HepG2 (cell line): ENCODE measurements at regions not wholly inside any gene's neighbourhood (a gene's known extent, or its start where the extent isn't known, plus 50 kb on each side); places are given as distances from the start of the nearest gene placed in this dataset.
A peak's percentile ranks its signal among the peaks of the same experiment; 100 is the strongest.

Source experiments
- ATAC-seq: fragments of 200-7000 bp; cut with Tn5 transposase; 3 replicates; pipeline ENCODE4 v1.9.1; 2020; ENCODE audit warnings: mild to moderate bottlenecking, moderate library complexity
- BruUV-seq: library from RNA; stranded (reverse); fragments of 400-500 nt; replicated peaks from 2 replicates; lab custom pipeline; 2021; lab: Mats Ljungman, UMichigan
- CTCF ChIA-PET: fragments of 300-600 bp; formaldehyde crosslinking; extraction: SDS; loops from one replicate; lab custom pipeline; 2021; ENCODE audit warnings: low total read pairs, inconsistent platforms, low intra/inter-chr PET ratio; lab: Yijun Ruan, JAX
- POLR2A ChIA-PET: fragments of 350-600 bp; sonication (Branson Sonifier 250); formaldehyde crosslinking; loops from one replicate; lab custom pipeline; 2020; ENCODE audit warnings: antibody characterized with exemption, inconsistent platforms; lab: Yijun Ruan, JAX
- DNase-seq: peaks from one replicate; pipeline ENCODE4 v3.0.0-alpha.2; 2015; ENCODE audit warnings: low spot score
- FAIRE-seq: peaks from 3 replicates; lab custom pipeline; 2011; peaks lifted over from hg19 to GRCh38; lab: Jason Lieb, UNC
- H2AFZ ChIP-seq: one replicate; pipeline ENCODE4 v1.6.1; 2011; ENCODE audit warnings: low read length, inconsistent platforms
- H3K27ac ChIP-seq: fragments of 300-600 bp; 3 replicates; pipeline ENCODE4 v1.8.0; 2011; ENCODE audit warnings: mixed run types, mild to moderate bottlenecking, mixed read lengths, low read length, inconsistent platforms; ENCODE audit not compliant: insufficient read depth; ENCODE audit errors: extremely low read length
- H3K27me3 ChIP-seq, 2 experiments: fragments of 200-600 bp in 1 of 2; 2 replicates in 1 of 2; 3 replicates in 1 of 2; pipeline versions ENCODE4 v1.6.0 to v1.8.0; 2011; ENCODE audit warnings: low read length in 2 of 2, mild to moderate bottlenecking in 2 of 2, moderate library complexity in 2 of 2, inconsistent platforms in 1 of 2; ENCODE audit not compliant: insufficient read depth in 2 of 2, control insufficient read depth in 1 of 2
- H3K36me3 ChIP-seq, 2 experiments: fragments of 200-600 bp in 1 of 2; replicated peaks in 1 of 2; 2 replicates in 1 of 2; 3 replicates in 1 of 2; pipeline versions ENCODE4 v1.5.1 to v1.8.0; 2011; ENCODE audit warnings: low read length in 2 of 2, inconsistent platforms in 1 of 2; ENCODE audit not compliant: insufficient read depth in 2 of 2, control insufficient read depth in 1 of 2
- H3K4me1 ChIP-seq: 2 replicates; pipeline ENCODE4 v1.5.1; 2012; ENCODE audit warnings: low read length, inconsistent platforms; ENCODE audit not compliant: insufficient read depth
- H3K4me2 ChIP-seq: 2 replicates; pipeline ENCODE4 v1.6.0; 2011; ENCODE audit warnings: low read depth, low read length, inconsistent platforms
- H3K4me3 ChIP-seq, 3 experiments: fragments of 200-600 bp in 1 of 3; sonication (generic), shearing (Covaris generic) in 1 of 3; replicated peaks in 1 of 3; 2 replicates each; pipeline ENCODE4 v1.5.1; 2011 to 2016; ENCODE audit warnings: low read length in 3 of 3, inconsistent platforms in 2 of 3, low read depth in 2 of 3, mild to moderate bottlenecking in 2 of 3, control low read depth in 1 of 3, mixed read lengths in 1 of 3; ENCODE audit not compliant: insufficient read depth in 1 of 3
- H3K79me2 ChIP-seq: one replicate; pipeline ENCODE4 v1.6.1; 2011; ENCODE audit warnings: low read length, inconsistent platforms; ENCODE audit not compliant: insufficient read depth
- H3K9ac ChIP-seq: 2 replicates; pipeline ENCODE4 v1.6.0; 2011; ENCODE audit warnings: mild to moderate bottlenecking, low read depth, low read length, inconsistent platforms; ENCODE audit not compliant: insufficient read depth
- H3K9me3 ChIP-seq: 2 replicates; pipeline ENCODE4 v1.5.1; 2012; ENCODE audit warnings: mild to moderate bottlenecking, low read length
- H4K20me1 ChIP-seq: 2 replicates; pipeline ENCODE4 v1.6.0; 2011; ENCODE audit warnings: inconsistent platforms, mild to moderate bottlenecking, low read length, moderate library complexity; ENCODE audit not compliant: insufficient read depth
- BHLHE40 ChIP-seq: IDR thresholded peaks from 2 replicates; pipeline ENCODE4 v1.6.1; 2011; ENCODE audit warnings: low read length, improper control_type of control experiment
- CTCF ChIP-seq: sonication (generic); formaldehyde crosslinking; IDR thresholded peaks from 2 replicates; pipeline ENCODE4 v1.5.0; 2020; ENCODE audit warnings: mild to moderate bottlenecking, missing genetic modification reagents, moderate library complexity
- E2F1 ChIP-seq: sonication (generic); formaldehyde crosslinking; IDR thresholded peaks from 2 replicates; pipeline ENCODE4 v1.5.0; 2020; ENCODE audit warnings: missing genetic modification reagents
- LCORL ChIP-seq, 2 experiments: fragments of 450-650 bp in 1 of 2; sonication (generic) in 1 of 2; formaldehyde crosslinking in 1 of 2; IDR thresholded peaks; 2 replicates each; pipeline versions ENCODE4 v1.5.0 to v1.6.1; 2017 to 2020; ENCODE audit warnings: antibody characterized with exemption in 1 of 2, missing genetic modification reagents in 1 of 2
- XRCC5 ChIP-seq: fragments of 200-400 bp; formaldehyde crosslinking; optimal IDR thresholded peaks from 2 replicates; pipeline ENCODE3; 2017; ENCODE audit warnings: mild to moderate bottlenecking, low read length
- ZBTB4 ChIP-seq: sonication (generic); formaldehyde crosslinking; IDR thresholded peaks from 2 replicates; pipeline ENCODE4 v1.4.0; 2020; ENCODE audit warnings: missing genetic modification reagents, mild to moderate bottlenecking, borderline replicate concordance
- ZNF124 ChIP-seq: sonication (generic); formaldehyde crosslinking; IDR thresholded peaks from 2 replicates; pipeline ENCODE4 v1.4.0; 2020; ENCODE audit warnings: missing genetic modification reagents
- ZNF513 ChIP-seq: sonication (generic); formaldehyde crosslinking; conservative IDR thresholded peaks from 2 replicates; pipeline ENCODE4 v1.5.0; 2020; ENCODE audit warnings: missing genetic modification reagents
- ZNF709 ChIP-seq: sonication (generic); formaldehyde crosslinking; IDR thresholded peaks from 2 replicates; pipeline ENCODE4 v1.5.0; 2020; ENCODE audit warnings: mild to moderate bottlenecking, missing genetic modification reagents
- ZNF768 ChIP-seq: sonication (generic); formaldehyde crosslinking; IDR thresholded peaks from 2 replicates; pipeline ENCODE4 v1.4.0; 2020; ENCODE audit warnings: missing genetic modification reagents
- WGBS: methylation state at CpG from one replicate; pipeline ENCODE4 v1.1.6; 2017; ENCODE audit warnings: low lambda C conversion rate; 5-methylcytosine and 5-hydroxymethylcytosine counted together
- in situ Hi-C: cut with HindIII; loops from 2 replicates; pipeline ENCODE4 v1.10.0; 2017; ENCODE audit warnings: low pct_unique_long_range_greater_than_20kb; ENCODE audit not compliant: extremely low pct_ligation_motif_present
- intact Hi-C: fragments of 100-400 bp; cut with micrococcal nuclease; formaldehyde crosslinking; loops from one replicate; pipeline ENCODE4 v1.10.0; 2022; ENCODE audit not compliant: unreplicated experiment

GRCh38 chr1:209207701-209208286 is 375.7 kb upstream of the CAMK1G start (continued):
- no peak for TF ChIP-seq ZNF513 (CRISPR knock-in tag)
- peak; percentile 39 for TF ChIP-seq XRCC5
- TF ChIP-seq CTCF (CRISPR knock-in tag): peak; percentile 83
- no peak for TF ChIP-seq BHLHE40
- no peak for TF ChIP-seq ZNF768 (CRISPR knock-in tag)
- TF ChIP-seq, all 625 proteins: peak for 13

- H3K27me3 ChIP-seq: peaks cover 3 to 19% of the 10 kb centered on the region in 2 experiments; a peak in 4 of 5 replicates
- FAIRE-seq (no peak), ATAC-seq (no peak), DNase-seq (no peak)
- no peak overlapping the region for H3K27ac ChIP-seq
- ChIA-PET POLR2A (no interaction called here), CTCF (no interaction called here)
- intact Hi-C loops (loop anchor here (10.0 kb wide), 2 partner anchors 134 to 226 kb away; no protein-coding TSS in a partner anchor), in situ Hi-C loops (loop anchor here (10.0 to 25.0 kb wide), 2 partner anchors 554 to 1196 kb away; no protein-coding TSS in a partner anchor)
- H4K20me1 ChIP-seq: no peaks in the 10 kb centered on the region
- H3K9me3 ChIP-seq: no peaks in the 10 kb centered on the region
- H3K4me3 ChIP-seq: no peak overlapping the region
- no peaks in the 10 kb centered on the region for H3K79me2 ChIP-seq
- no peak overlapping the region for H3K9ac ChIP-seq
- WGBS: 0% methylated on average over 1 of the region's 1 CpG
- H3K4me1 ChIP-seq: no peaks in the 10 kb centered on the region
- H2AFZ ChIP-seq: no peak overlapping the region
- no peak overlapping the region for H3K4me2 ChIP-seq
- no TSS peak for BruUV-seq
- no peaks in the 10 kb centered on the region for H3K36me3 ChIP-seq
- no peak for TF ChIP-seq ZBTB4
- TF ChIP-seq ZNF709 (CRISPR knock-in tag): no peak
- no peak for TF ChIP-seq LCORL (IDR thresholded peaks at IDR 0.05)
- TF ChIP-seq LCORL (CRISPR knock-in tag; IDR thresholded peaks at IDR 0.05): no peak
- no peak for TF ChIP-seq XRCC5
- no peak for TF ChIP-seq ZNF124 (CRISPR knock-in tag)
- TF ChIP-seq E2F1 (CRISPR knock-in tag): no peak
These were observed 374.9 kb upstream of the CAMK1G start for GRCh38 chr1:209208648-209209047.
